ENCODE measurements at regions not wholly inside any gene's neighbourhood (a gene's known extent, or its start where the extent isn't known, plus 50 kb on each side); places are given as distances from the start of the nearest gene placed in this dataset.
"Not testable (repeated sequence)": the region's sequence is repeated elsewhere in the genome, so short reads cannot be mapped to it uniquely, and the experiment has no call there.

DNA sequence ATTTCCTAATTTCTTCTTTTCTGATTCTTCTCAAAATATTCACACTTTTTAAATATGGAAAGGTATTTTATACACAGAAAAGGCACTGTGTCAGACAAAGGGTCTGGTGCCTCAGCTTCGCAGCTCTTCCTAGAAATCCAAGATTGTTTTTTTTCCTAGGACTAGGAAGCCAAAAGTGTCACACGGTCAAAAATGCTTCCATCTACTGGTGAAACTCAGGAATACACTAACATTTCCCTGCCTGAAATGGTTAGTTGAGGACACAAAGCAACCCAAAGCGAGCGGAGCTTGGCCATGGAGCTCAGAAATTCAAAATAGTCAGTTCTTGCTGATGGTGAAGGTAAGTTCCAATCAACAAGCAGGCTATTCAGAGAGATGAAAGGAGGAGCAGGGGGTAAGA, 426.5 kb upstream of the RASGRP1 start:
- H3K4me1 Mint-ChIP-seq = no peaks in the 10 kb centered on the region
- no peaks in the 10 kb centered on the region for H3K36me3 Mint-ChIP-seq
- H3K4me3 Mint-ChIP-seq = no peak overlapping the region
- H3K27ac Mint-ChIP-seq = no peak overlapping the region
- no peaks in the 10 kb centered on the region for H3K9me3 Mint-ChIP-seq
- no peaks in the 10 kb centered on the region for H3K27me3 Mint-ChIP-seq

DNA sequence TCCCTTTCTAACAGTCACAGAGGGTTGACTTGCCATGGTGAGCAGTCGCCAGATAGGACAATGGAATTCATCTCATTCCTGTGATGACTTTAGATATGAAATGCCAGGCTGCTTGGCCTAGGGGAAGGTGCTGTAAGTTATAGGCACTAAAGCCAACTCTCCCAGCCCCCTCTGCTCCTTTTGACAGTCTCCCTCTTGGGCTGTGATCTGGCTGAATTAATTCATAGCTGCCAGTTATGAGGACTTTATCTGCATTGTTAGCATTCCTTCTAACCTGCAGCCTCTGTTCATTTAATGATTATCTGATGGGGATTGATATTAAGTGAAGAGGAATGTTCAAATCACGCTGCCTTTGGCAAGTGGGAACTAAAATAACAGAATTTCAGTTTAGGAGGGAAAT, 427.1 kb upstream of the RASGRP1 start:
- Mint-ChIP-seq H3K27me3 (no peaks in the 10 kb centered on the region), H3K4me1 (no peaks in the 10 kb centered on the region), H3K4me3 (no peak overlapping the region), H3K9me3 (no peaks in the 10 kb centered on the region), H3K36me3 (no peaks in the 10 kb centered on the region), H3K27ac (no peak overlapping the region)

DNA sequence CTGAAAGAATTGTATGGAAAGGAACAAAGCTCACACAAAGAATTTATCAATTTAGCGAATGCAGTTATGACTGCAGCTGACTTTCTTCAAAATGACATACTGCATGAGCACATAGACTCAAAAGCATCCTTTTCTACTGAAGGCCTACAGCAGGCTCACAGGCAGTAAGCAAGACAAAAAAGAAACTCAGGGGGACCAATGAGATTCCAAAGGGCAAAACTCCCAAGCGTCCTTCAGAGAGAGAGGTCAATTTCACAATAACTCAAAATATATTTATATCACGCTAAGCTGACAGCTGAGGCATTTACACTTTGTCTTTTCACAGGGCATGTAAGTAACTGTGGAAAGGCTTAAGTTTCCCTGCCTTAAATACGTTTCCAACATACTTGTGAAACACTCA, 427.9 kb upstream of the RASGRP1 start:
- Mint-ChIP-seq H3K4me1 (no peaks in the 10 kb centered on the region), H3K27ac (no peak overlapping the region), H3K9me3 (no peaks in the 10 kb centered on the region), H3K27me3 (no peaks in the 10 kb centered on the region), H3K36me3 (no peaks in the 10 kb centered on the region), H3K4me3 (no peak overlapping the region)

DNA sequence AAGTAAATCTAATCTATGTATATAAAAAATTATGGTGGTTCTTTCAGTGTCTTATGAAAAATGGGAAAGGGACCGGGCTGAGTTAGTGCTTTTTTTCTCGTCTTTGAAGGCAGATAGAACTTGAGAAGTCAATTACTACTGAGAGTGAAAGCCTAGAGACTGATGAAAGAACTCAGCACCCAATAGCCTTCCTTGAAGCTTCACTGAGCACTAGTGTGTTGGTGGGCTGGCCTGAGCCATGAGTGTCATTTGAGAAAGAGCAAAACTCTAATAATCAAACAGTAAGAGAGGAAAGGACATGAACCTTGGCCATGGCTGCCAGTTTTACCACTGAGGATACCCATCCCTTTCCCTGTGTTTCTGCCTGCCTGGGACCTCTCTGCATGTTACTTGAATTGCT, 428.3 kb upstream of the RASGRP1 start:
- H3K36me3 Mint-ChIP-seq = no peaks in the 10 kb centered on the region
- no peak overlapping the region for H3K27ac Mint-ChIP-seq
- no peak overlapping the region for H3K4me3 Mint-ChIP-seq
- H3K4me1 Mint-ChIP-seq = no peaks in the 10 kb centered on the region
- no peaks in the 10 kb centered on the region for H3K9me3 Mint-ChIP-seq
- no peaks in the 10 kb centered on the region for H3K27me3 Mint-ChIP-seq

DNA sequence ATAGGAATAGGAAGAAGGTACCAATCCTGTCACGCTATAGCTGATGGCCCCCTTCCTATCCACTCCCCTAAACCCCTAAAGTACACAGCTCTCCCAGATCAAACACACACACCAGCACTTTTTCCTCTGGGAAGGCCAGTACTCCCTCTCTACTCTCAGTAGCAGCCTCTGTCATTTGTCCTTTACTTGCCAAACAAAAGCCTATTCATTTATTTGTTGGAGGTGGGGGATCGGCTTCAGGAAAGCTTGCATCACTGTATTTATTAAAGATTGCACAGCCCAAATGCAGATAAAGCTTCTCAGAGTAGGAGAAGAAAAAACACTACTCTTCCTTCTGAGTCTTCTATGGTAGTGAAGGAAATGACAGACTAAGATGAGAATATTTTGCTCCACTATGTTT, 429.7 kb upstream of the RASGRP1 start:
- Mint-ChIP-seq H3K4me1 (no peaks in the 10 kb centered on the region), H3K27ac (no peak overlapping the region), H3K4me3 (no peak overlapping the region), H3K27me3 (no peaks in the 10 kb centered on the region), H3K9me3 (no peaks in the 10 kb centered on the region), H3K36me3 (no peaks in the 10 kb centered on the region)

DNA sequence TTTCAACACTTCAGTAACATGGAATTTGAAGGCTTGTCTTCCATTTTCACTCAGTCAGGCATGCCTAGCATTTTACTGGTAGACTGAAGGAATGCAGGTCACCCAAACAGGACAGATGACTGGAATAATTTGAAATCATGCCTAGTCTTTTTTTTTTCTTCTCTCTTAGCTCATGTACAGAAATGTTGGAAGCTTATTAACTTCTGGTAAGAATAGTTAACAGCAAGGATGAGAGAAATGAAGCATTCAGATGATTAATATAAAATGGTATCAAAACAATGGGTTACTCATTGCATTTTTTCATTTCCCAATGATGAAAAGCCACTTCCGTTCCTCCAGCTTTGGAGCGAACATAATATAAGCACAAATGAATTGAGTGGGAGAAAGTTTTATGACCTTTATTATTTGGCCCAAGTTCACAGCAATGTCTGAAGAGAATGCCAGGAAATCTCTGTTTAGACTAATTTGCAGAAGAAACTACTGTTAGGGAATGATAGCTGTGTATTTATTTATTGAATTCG, 431.6 kb upstream of the RASGRP1 start:
- no peaks in the 10 kb centered on the region for H3K9me3 Mint-ChIP-seq
- H3K4me1 Mint-ChIP-seq = no peaks in the 10 kb centered on the region
- no peaks in the 10 kb centered on the region for H3K36me3 Mint-ChIP-seq
- no peak overlapping the region for H3K27ac Mint-ChIP-seq
- no peak overlapping the region for H3K4me3 Mint-ChIP-seq
- no peaks in the 10 kb centered on the region for H3K27me3 Mint-ChIP-seq

DNA sequence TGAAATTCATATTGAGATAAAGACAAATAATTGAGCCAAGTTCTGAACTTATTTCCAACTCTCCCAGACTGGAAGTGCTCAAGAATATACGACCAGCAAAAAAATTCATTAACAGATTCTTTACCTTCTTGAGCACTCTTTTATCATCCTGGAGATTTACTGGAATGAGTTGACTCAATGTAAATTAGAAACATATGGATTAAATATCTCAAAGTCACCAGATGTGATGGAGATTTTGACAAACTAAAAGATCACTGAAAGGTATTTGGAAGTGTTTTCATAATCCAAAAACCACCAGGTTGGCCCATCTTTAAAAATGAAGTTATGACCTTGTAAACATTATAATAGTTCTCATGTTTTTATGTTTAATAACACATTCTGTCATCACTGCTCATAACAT, 433.2 kb upstream of the RASGRP1 start:
- Mint-ChIP-seq H3K4me3 (no peak overlapping the region), H3K27ac (no peak overlapping the region), H3K27me3 (no peaks in the 10 kb centered on the region), H3K36me3 (no peaks in the 10 kb centered on the region), H3K4me1 (no peaks in the 10 kb centered on the region), H3K9me3 (peaks cover 0 to 3% (median 0%) of the 10 kb centered on the region in 3 donors)

DNA sequence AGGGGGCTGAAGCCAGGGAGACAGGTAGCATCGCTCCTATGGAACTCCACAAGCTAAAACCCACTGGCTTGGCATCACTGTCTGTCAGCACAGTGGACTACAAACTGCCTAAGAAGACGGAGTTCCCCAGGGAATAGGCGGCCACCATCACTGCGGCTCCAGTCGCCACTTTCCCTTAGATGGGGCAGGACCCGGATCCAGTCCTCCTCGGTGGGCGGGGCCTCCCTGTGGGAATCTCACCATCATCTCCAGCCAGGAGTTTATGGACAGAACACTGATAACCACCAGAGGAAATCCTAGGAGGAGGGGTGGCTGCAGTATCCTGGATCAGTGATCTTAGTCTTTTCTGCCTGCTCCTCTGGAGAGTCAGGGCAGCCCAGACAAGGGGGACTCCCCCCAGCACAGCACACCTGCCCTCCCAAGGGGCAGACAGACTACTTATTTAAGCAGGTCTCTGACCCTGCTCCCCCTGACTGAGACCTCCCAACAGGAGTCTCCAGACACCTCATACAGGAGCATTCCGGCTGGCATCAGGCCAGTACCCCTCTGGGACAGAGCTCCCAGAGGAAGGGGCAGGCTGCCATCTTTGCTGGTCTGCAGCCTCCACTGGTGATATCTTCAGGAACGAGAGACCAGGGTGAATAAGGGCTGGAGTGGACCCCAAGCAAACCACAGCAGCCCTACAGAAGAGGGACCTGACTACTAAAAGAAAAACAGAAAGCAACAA, 435.6 kb upstream of the RASGRP1 start:
- Mint-ChIP-seq H3K36me3 (no peaks in the 10 kb centered on the region), H3K4me1 (peaks cover 0 to 2% (median 0%) of the 10 kb centered on the region in 3 donors), H3K27me3 (no peaks in the 10 kb centered on the region), H3K9me3 (peaks cover 2 to 9% (median 4%) of the 10 kb centered on the region in 3 donors), H3K4me3 (no peak overlapping the region), H3K27ac (no peak overlapping the region)

DNA sequence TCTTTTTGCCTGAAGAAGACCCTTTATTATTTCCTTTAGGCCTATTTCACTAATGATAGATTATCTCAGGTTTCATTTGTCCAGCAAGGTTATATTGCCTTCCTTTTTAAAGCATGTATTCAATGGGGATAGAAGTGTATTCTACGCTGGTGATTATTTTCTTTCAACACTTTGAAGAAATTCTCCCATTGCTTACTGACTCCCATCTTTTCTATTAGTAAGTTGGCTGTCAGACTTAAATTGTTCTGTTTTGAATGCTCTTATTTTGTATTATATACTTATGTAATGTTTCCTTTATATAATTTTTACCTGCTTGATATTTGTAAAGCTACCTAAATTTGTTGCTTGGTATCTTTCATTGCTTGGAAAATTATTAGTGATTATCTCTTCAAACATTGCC, 445.1 kb upstream of the RASGRP1 start:
- Mint-ChIP-seq H3K4me1 (peaks cover 0 to 3% (median 0%) of the 10 kb centered on the region in 3 donors), H3K9me3 (peaks cover 10 to 29% (median 20%) of the 10 kb centered on the region in 3 donors), H3K4me3 (peak overlapping the region in 1 of 4 donors; percentile 39), H3K27ac (no peak overlapping the region), H3K36me3 (no peaks in the 10 kb centered on the region), H3K27me3 (no peaks in the 10 kb centered on the region)

DNA sequence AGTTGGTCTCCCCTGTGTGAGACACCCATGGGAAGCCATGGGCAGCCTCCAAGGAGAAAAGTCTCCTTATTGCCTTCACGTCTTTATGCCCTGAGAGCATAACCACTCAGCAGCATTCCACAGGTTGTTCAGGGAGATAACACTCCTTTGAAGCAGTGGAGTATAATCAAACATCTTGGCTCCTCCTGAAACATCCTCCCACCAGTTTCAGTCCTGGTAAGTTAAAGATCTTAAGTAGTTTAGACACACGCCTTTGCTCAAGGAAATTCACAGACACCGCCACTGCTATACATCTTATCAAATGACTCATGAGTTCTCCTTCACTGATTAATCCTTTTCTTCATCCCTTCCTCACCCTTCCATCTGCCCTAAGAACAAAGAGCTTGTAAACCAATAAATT, 446.5 kb upstream of the RASGRP1 start:
- peaks cover 7 to 26% (median 20%) of the 10 kb centered on the region in 3 donors for H3K9me3 Mint-ChIP-seq
- not testable (repeated sequence) for H3K36me3 Mint-ChIP-seq, H3K4me3 Mint-ChIP-seq, H3K27ac Mint-ChIP-seq, H3K4me1 Mint-ChIP-seq, H3K27me3 Mint-ChIP-seq

DNA sequence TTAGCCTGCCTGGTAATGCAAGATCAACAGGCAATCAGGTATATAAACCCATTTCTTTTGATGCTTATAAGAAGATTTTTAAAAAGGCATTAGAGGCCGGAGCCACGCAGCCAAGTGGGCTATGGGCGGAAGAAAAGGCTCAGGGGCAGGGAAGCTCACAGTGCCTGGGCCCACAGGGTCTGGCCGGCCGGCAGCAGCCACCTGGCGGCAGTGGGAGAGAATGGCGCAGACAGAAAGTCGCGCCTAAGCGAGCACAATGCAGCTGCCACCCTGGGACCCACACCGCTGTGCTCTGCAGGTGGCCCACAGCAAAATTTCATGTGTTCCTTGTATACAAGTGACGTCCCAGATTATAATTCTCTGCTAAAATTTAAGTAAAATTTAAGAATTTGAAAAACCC, 448.6 kb upstream of the RASGRP1 start:
- H3K36me3 Mint-ChIP-seq = no peaks in the 10 kb centered on the region
- H3K27ac Mint-ChIP-seq = no peak overlapping the region
- peaks cover 5 to 14% (median 14%) of the 10 kb centered on the region in 3 donors for H3K9me3 Mint-ChIP-seq
- no peaks in the 10 kb centered on the region for H3K27me3 Mint-ChIP-seq
- no peak overlapping the region for H3K4me3 Mint-ChIP-seq
- H3K4me1 Mint-ChIP-seq = peaks cover 0 to 2% (median 0%) of the 10 kb centered on the region in 3 donors

DNA sequence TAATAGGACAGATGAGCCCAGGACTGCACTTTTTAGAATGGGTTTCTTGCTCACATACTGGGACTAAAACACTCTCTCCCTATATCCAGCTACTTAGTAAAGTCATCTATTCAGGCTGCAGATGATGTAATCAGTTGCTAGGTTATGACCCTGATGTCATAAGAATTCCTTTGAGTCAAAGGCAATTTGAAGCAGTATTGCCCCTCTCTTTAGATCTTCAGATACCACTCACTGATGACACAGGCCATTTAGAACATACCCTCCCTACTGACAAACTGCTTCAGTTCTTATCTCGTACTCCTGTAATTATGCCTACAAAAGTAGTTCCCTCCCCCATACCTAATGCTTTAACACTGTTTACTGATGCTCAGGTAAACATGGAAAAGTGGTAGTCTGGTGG, 450.1 kb upstream of the RASGRP1 start:
- H3K27ac Mint-ChIP-seq = no peak overlapping the region
- no peaks in the 10 kb centered on the region for H3K27me3 Mint-ChIP-seq
- H3K4me1 Mint-ChIP-seq = peaks cover 0 to 2% (median 0%) of the 10 kb centered on the region in 3 donors
- H3K4me3 Mint-ChIP-seq = no peak overlapping the region
- H3K9me3 Mint-ChIP-seq = peaks cover 5 to 10% (median 8%) of the 10 kb centered on the region in 3 donors
- H3K36me3 Mint-ChIP-seq = no peaks in the 10 kb centered on the region

DNA sequence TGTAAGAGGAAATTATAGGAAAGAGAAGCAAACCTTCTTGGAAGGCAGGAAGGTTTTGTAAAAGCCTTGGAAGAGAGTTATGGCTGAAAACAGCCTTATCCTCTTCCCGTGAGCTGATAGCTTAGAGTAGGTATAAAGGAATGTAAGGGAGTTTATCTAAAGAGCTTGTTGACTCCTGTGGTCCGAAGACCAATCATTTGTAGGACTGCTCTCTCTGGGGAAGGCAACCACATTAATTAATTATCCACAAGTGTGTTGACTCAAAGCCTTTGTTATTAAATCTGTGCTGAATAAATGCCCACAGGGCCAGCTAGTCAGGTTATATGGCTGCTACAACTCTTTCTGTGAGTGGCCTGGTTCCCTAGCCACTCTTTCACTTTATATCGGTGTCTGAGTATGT, 452.1 kb upstream of the RASGRP1 start:
- Mint-ChIP-seq H3K4me1 (no peaks in the 10 kb centered on the region), H3K27ac (no peak overlapping the region), H3K9me3 (peaks cover 0 to 5% (median 3%) of the 10 kb centered on the region in 3 donors)

DNA sequence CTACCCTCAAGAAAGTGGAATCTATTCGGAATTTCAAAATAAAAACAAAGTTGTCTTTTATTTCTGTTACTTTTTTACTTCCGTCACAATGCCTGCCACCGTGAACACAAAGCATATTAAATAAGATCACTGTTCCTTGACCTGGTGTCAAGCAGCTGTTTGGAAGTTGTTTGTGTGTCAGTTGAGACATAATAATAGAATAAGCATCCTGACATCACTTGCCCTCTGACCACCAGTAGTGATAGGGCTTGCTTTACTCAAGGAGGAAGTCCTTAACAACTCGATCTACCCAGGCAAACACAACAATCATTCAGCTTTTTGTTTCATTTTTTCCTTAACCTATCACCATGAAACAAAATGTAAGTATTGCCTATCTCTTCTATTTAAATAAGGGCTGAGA, 454.4 kb upstream of the RASGRP1 start:
- H3K27me3 Mint-ChIP-seq = no peaks in the 10 kb centered on the region
- peaks cover 0 to 5% (median 0%) of the 10 kb centered on the region in 3 donors for H3K9me3 Mint-ChIP-seq
- H3K36me3 Mint-ChIP-seq = no peaks in the 10 kb centered on the region
- no peak overlapping the region for H3K27ac Mint-ChIP-seq
- H3K4me3 Mint-ChIP-seq = no peak overlapping the region
- no peaks in the 10 kb centered on the region for H3K4me1 Mint-ChIP-seq

More for the DNA sequence above, 452.1 kb upstream of the RASGRP1 start:
- H3K27me3 Mint-ChIP-seq = no peaks in the 10 kb centered on the region
- H3K36me3 Mint-ChIP-seq = no peaks in the 10 kb centered on the region
- H3K4me3 Mint-ChIP-seq = no peak overlapping the region

DNA sequence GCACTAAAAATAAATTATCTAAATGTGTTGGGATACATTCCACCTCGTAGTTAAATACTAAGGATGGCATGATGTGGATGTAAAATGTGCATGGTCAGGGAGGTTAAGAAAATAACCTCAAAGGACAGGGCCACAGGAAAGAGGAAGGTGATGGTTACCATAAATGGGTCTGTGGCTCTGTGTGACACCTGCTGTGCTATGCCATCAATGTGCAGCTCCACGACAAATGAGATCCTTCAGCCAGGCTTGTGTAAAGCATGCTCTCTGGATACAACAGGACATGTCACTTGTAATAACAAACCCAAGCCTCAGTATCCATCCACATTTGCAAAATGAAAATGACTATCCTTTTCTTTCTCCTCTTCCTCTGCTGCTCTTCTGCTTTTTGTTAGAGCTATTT, 456.7 kb upstream of the RASGRP1 start:
- no peaks in the 10 kb centered on the region for H3K36me3 Mint-ChIP-seq
- H3K27me3 Mint-ChIP-seq = peaks cover 5% of the 10 kb centered on the region
- H3K9me3 Mint-ChIP-seq = no peaks in the 10 kb centered on the region
- no peak overlapping the region for H3K27ac Mint-ChIP-seq
- H3K4me3 Mint-ChIP-seq = no peak overlapping the region
- no peaks in the 10 kb centered on the region for H3K4me1 Mint-ChIP-seq

DNA sequence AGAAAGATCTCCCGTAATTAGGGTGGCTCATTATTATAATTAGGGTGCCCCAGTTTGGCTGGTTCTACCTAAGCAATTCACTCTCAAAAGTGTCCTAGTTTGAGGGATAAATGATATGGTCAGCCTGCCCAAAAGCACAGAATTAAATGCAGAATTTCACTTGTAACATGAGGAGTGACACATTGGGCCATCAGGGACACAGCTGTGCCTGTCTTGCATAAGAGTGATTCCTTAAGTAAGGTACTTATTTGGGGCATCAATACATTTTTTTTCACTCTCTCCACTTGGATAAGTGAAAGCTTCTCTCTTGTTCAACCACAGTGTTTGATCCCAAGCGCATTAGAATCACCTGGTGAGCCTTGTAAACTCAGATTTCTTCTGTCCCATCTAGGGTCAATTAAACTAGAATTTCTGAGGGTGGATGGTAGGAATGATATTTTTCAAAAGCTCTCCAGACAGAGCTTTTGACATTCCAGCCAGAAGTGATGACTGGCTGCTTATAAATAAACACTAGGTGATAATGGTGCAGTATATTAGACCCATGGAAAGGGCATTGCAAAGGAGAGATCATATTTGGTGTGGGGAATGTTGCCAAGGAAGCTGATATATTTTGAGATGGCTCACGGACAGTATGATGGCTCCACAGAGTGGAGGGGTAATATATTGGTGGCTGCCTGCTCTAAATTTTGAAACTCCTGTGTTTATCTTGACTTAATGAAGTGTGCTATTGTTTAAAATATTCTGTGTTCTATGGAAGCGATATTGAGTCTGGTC, 458.1 kb upstream of the RASGRP1 start:
- H3K27me3 Mint-ChIP-seq = peaks cover 5% of the 10 kb centered on the region
- no peaks in the 10 kb centered on the region for H3K9me3 Mint-ChIP-seq
- H3K4me3 Mint-ChIP-seq = no peak overlapping the region
- H3K27ac Mint-ChIP-seq = no peak overlapping the region
- H3K4me1 Mint-ChIP-seq = no peaks in the 10 kb centered on the region
- no peaks in the 10 kb centered on the region for H3K36me3 Mint-ChIP-seq
